Hepatocyte (in vitro differentiated cells): ENCODE measurements at regions not wholly inside any gene's neighbourhood (a gene's known extent, or its start where the extent isn't known, plus 50 kb on each side); places are given as distances from the start of the nearest gene placed in this dataset.

Experiments
- DNase-seq: peaks from one replicate; pipeline ENCODE4 v3.0.0-alpha.2; 2016; ENCODE audit warnings: low spot score
- H2AFZ ChIP-seq: fragments of 200-600 bp; sonication (generic); 2 replicates; pipeline ENCODE4 v1.6.0; 2016; ENCODE audit warnings: antibody characterized with exemption, mild to moderate bottlenecking
- H3K27ac ChIP-seq: fragments of 200-600 bp; sonication (generic); 2 replicates; pipeline ENCODE4 v1.5.1; 2016; ENCODE audit warnings: mild to moderate bottlenecking
- H3K27me3 ChIP-seq: fragments of 200-600 bp; sonication (generic); 2 replicates; pipeline ENCODE4 v1.6.1; 2016
- H3K36me3 ChIP-seq: fragments of 200-600 bp; sonication (generic); replicated peaks from 2 replicates; pipeline ENCODE4 v1.5.1; 2016; ENCODE audit warnings: low read depth; ENCODE audit not compliant: insufficient read depth
- H3K4me1 ChIP-seq: fragments of 200-600 bp; sonication (generic); 2 replicates; pipeline ENCODE4 v1.5.1; 2016; ENCODE audit warnings: mild to moderate bottlenecking, moderate library complexity; ENCODE audit not compliant: insufficient read depth
- H3K4me2 ChIP-seq: fragments of 200-600 bp; sonication (generic); 2 replicates; pipeline ENCODE4 v1.6.0; 2016
- H3K4me3 ChIP-seq: fragments of 200-600 bp; sonication (generic); 2 replicates; pipeline ENCODE4 v1.5.1; 2016; ENCODE audit warnings: mild to moderate bottlenecking
- H3K79me2 ChIP-seq: fragments of 200-600 bp; sonication (generic); 2 replicates; pipeline ENCODE4 v1.6.0; 2017; ENCODE audit warnings: mild to moderate bottlenecking
- H3K9me2 ChIP-seq: fragments of 200-600 bp; sonication (generic); replicated peaks from 2 replicates; pipeline ENCODE4 v1.6.0; 2017; ENCODE audit warnings: mild to moderate bottlenecking; ENCODE audit not compliant: insufficient read depth
- H3K9me3 ChIP-seq: fragments of 200-600 bp; sonication (generic); 2 replicates; pipeline ENCODE4 v1.5.1; 2016; ENCODE audit warnings: low read depth, mild to moderate bottlenecking
- H4K20me1 ChIP-seq: fragments of 200-600 bp; sonication (generic); 2 replicates; pipeline ENCODE4 v1.6.0; 2016; ENCODE audit warnings: mild to moderate bottlenecking; ENCODE audit not compliant: insufficient read depth, poor library complexity, severe bottlenecking
- EZH2 ChIP-seq: fragments of 200-600 bp; sonication (generic); IDR thresholded peaks from 2 replicates; pipeline ENCODE4 v1.6.1; 2016; ENCODE audit warnings: antibody characterized with exemption, mild to moderate bottlenecking, borderline replicate concordance
- EZH2phosphoT487 ChIP-seq: fragments of 200-600 bp; sonication (generic); IDR thresholded peaks from one replicate; pipeline ENCODE4 v1.6.1; 2018; ENCODE audit warnings: antibody characterized with exemption, mild to moderate bottlenecking, low read depth, moderate library complexity; ENCODE audit not compliant: unreplicated experiment, severe bottlenecking
- WGBS: methylation state at CpG from one replicate; pipeline ENCODE4 v1.1.6; 2016; ENCODE audit warnings: low lambda C conversion rate; ENCODE audit errors: missing lambda C conversion rate; 5-methylcytosine and 5-hydroxymethylcytosine counted together
- TF ChIP-seq, protein P1 (sequence below): fragments of 200-600 bp; sonication (generic); IDR thresholded peaks from 2 replicates; pipeline ENCODE4 v1.5.1; 2016; ENCODE audit warnings: antibody characterized with exemption, mild to moderate bottlenecking; ENCODE audit not compliant: poor library complexity

DNA sequence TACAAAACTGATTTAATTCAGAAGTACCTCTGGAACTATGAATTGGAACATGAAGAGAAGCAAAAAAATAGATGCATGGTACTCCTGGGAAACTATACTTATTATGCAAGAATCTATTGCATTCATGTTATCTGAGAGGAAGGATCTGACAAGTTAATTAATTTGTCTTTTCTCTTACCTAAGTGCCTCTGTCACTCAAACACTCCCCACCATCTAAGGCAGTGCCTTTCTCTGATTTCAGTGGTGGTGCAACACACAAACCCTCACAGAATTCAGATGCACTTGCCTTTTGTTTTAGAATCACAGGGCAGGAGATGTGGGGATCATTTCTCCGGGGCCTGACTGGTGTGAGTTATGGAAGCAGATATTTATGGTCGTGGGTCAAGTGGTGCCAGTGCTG is 52.5 kb upstream of the C9orf72 start:
- Histone ChIP-seq H3K27ac (peak overlapping the region; percentile 53), H2AFZ (no peak overlapping the region), H3K9me3 (no peaks in the 10 kb centered on the region), H3K4me3 (no peak overlapping the region), H3K27me3 (no peaks in the 10 kb centered on the region), H3K4me1 (peaks cover 5% of the 10 kb centered on the region), H3K9me2 (no peaks in the 10 kb centered on the region), H3K36me3 (no peaks in the 10 kb centered on the region), H4K20me1 (no peaks in the 10 kb centered on the region), H3K79me2 (no peaks in the 10 kb centered on the region), H3K4me2 (peak overlapping the region; percentile 66)
- TF ChIP-seq, protein P1, sequence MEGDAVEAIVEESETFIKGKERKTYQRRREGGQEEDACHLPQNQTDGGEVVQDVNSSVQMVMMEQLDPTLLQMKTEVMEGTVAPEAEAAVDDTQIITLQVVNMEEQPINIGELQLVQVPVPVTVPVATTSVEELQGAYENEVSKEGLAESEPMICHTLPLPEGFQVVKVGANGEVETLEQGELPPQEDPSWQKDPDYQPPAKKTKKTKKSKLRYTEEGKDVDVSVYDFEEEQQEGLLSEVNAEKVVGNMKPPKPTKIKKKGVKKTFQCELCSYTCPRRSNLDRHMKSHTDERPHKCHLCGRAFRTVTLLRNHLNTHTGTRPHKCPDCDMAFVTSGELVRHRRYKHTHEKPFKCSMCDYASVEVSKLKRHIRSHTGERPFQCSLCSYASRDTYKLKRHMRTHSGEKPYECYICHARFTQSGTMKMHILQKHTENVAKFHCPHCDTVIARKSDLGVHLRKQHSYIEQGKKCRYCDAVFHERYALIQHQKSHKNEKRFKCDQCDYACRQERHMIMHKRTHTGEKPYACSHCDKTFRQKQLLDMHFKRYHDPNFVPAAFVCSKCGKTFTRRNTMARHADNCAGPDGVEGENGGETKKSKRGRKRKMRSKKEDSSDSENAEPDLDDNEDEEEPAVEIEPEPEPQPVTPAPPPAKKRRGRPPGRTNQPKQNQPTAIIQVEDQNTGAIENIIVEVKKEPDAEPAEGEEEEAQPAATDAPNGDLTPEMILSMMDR: no peak
- no peak for TF ChIP-seq EZH2phosphoT487
- TF ChIP-seq EZH2: no peak
- 68% methylated on average over 2 of the region's 2 CpGs for WGBS
- no peak for DNase-seq

DNA sequence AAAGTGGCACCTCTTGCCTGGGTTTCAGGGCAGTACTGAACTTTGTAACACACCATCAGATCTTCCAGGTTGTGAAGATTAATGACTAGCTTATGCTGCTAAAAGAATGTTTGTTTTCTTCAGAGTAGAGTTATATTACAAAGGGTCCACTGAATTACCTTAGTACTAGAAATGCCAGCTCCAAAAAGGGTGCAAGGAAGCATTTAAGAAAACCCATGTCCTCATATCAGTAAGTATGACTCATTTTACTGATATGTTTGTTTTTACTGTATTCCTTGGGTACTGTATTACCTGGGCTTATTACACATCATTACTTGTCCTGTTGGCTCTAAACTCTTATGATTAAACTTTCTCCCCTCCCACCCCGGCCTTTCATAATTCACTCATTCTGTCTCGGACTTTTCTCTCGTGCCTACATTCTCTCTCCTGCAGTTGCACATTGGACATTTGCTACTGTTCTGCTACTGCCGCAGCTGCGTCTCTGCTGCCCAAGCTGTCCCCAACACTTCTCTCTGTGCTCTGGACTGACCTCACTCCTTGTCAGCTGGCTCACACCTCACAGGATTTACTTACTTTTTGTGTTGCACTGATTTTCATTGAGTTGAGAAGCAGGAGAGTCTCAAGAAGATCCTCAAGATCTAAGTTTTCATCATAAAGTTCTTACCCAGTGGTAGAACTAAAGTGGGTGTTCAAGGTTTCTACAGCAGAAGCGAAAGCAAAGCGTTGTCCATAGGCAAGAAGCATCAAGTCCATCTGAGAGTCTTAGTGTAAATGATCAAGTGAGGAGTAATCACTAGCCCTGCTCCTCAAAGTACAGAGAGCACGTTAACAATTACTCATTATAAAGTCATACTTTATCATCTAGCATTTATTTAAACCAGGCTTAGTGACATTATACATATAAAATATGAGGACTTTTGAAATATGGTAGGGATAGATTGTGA is 53.2 kb upstream of the C9orf72 start:
- Histone ChIP-seq H3K27me3 (no peaks in the 10 kb centered on the region), H3K27ac (peak overlapping the region; percentile 53)
- DNase-seq: peak; percentile 46

DNA sequence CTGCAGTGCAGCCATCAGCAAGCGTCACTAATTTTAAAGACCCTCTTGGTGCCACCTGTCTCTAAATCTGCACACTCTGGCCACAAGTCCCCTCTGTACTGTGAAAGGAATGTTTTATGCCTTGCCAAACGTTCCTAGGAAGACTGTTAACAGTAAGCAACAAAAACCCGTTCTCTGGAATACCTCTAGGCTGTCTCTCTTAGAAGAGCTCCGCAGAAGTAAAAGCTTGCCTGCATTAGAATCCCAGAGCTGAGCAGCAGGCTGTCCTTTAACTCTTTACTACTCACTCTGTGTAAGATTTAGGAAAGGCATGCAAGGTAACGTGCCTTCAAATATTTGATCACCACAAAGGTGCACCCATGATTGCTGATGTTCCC is 53.9 kb upstream of the C9orf72 start:
- TF ChIP-seq, protein P1: no peak
- TF ChIP-seq EZH2phosphoT487: no peak
- TF ChIP-seq EZH2: no peak
- WGBS: 26% methylated on average over 5 of the region's 5 CpGs
- H3K9me2 ChIP-seq: no peaks in the 10 kb centered on the region
- no peak overlapping the region for H3K4me3 ChIP-seq
- H4K20me1 ChIP-seq: no peaks in the 10 kb centered on the region
- no peaks in the 10 kb centered on the region for H3K79me2 ChIP-seq
- H3K9me3 ChIP-seq: no peaks in the 10 kb centered on the region
- peak overlapping the region; percentile 66 for H3K4me2 ChIP-seq
- H2AFZ ChIP-seq: no peak overlapping the region
- DNase-seq: no peak
- H3K4me1 ChIP-seq: peaks cover 5% of the 10 kb centered on the region
- H3K36me3 ChIP-seq: no peaks in the 10 kb centered on the region
- peak overlapping the region; percentile 51 for H3K27ac ChIP-seq
- no peaks in the 10 kb centered on the region for H3K27me3 ChIP-seq

More for the DNA sequence above, 53.2 kb upstream of the C9orf72 start:
- H3K9me3 ChIP-seq: no peaks in the 10 kb centered on the region
- H3K36me3 ChIP-seq: no peaks in the 10 kb centered on the region
- H3K9me2 ChIP-seq: no peaks in the 10 kb centered on the region
- WGBS: 70% methylated on average over 8 of the region's 8 CpGs
- no peak overlapping the region for H3K4me3 ChIP-seq
- H2AFZ ChIP-seq: no peak overlapping the region
- H4K20me1 ChIP-seq: no peaks in the 10 kb centered on the region
- H3K79me2 ChIP-seq: no peaks in the 10 kb centered on the region
- H3K4me1 ChIP-seq: peaks cover 5% of the 10 kb centered on the region
- H3K4me2 ChIP-seq: peak overlapping the region; percentile 66
- TF ChIP-seq, protein P1: no peak
- peak; percentile 83 for TF ChIP-seq EZH2phosphoT487
